Epithelial cell of proximal tubule (primary cell): ENCODE measurements at regions not wholly inside any gene's neighbourhood (a gene's known extent, or its start where the extent isn't known, plus 50 kb on each side); places are given as distances from the start of the nearest gene placed in this dataset.

Experiments used
- DNase-seq: peaks from one replicate; pipeline ENCODE4 v3.0.0-alpha.2; 2011; ENCODE audit warnings: low read depth
- H3K4me3 ChIP-seq: 2 replicates; pipeline ENCODE4 v1.5.1; 2011; ENCODE audit warnings: low read depth, mild to moderate bottlenecking, low read length
- CTCF ChIP-seq: conservative IDR thresholded peaks from 2 replicates; pipeline ENCODE4 v1.5.1; 2012; ENCODE audit warnings: low read depth, mild to moderate bottlenecking, low read length

GRCh38 chr18:70462078-70462439, 173.2 kb downstream of the SOCS6 start:
- TF ChIP-seq CTCF = no peak
- no peak overlapping the region for H3K4me3 ChIP-seq
- no peak for DNase-seq

GRCh38 chr18:70461323-70462077, 172.7 kb downstream of the SOCS6 start:
- TF ChIP-seq CTCF = no peak
- H3K4me3 ChIP-seq = no peak overlapping the region
- DNase-seq = no peak

GRCh38 chr18:70459731-70460130, 170.9 kb downstream of the SOCS6 start:
- H3K4me3 ChIP-seq = no peak overlapping the region
- TF ChIP-seq CTCF = no peak
- DNase-seq = no peak

- no peak for TF ChIP-seq CTCF
- no peak overlapping the region for H3K4me3 ChIP-seq
- DNase-seq = no peak
These were observed 170.4 kb downstream of the SOCS6 start for GRCh38 chr18:70459251-70459650.

GRCh38 chr18:70457788-70458187, 168.9 kb downstream of the SOCS6 start:
- no peak for TF ChIP-seq CTCF
- DNase-seq = no peak

GRCh38 chr18:70457223-70457622, 168.4 kb downstream of the SOCS6 start:
- no peak for DNase-seq
- TF ChIP-seq CTCF = no peak
- H3K4me3 ChIP-seq = no peak overlapping the region

More at GRCh38 chr18:70457788-70458187, 168.9 kb downstream of the SOCS6 start:
- H3K4me3 ChIP-seq = no peak overlapping the region

- no peak for TF ChIP-seq CTCF
- no peak overlapping the region for H3K4me3 ChIP-seq
- DNase-seq = no peak
These were observed 167.5 kb downstream of the SOCS6 start for GRCh38 chr18:70456376-70456775.
